ENCODE measurements at regions not wholly inside any gene's neighbourhood (a gene's known extent, or its start where the extent isn't known, plus 50 kb on each side); places are given as distances from the start of the nearest gene placed in this dataset.

DNA sequence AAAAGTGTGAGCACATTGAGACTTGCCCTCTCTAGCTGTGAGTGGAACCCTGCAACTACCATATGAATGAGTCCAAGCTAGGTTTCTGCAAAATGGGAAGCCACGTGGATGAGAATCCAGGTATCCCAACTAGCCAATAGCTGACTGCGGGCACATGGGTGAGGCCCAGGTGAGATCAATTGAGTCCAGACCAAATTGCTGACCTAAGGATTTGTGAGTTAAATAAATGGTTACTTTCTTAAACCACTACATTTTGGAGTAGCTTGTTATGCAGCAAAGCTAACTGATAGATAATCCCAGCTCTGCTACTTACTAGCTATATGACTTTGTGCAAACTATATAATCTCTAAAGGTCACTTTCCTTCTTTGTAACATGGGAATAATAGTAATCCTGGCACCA, 150.3 kb upstream of the LCORL start:
- Mint-ChIP-seq H3K36me3 (ENCODE audit: insufficient read depth in 1 of 3, low read depth in 3 of 3) (no peaks in the 10 kb centered on the region), H3K27ac (no peak overlapping the region), H3K9me3 (peaks cover 0 to 3% of the 10 kb centered on the region in 2 experiments; a peak in 1 of 5 replicates), H3K4me1 (peaks cover 0 to 5% of the 10 kb centered on the region in 2 experiments; a peak in 2 of 4 replicates), H3K27me3 (ENCODE audit: low read depth) (no peaks in the 10 kb centered on the region), H3K4me3 (no peak overlapping the region)
- no peak overlapping the region for H3K56ac ChIP-seq (ENCODE audit: insufficient read length, low read depth, low read length)
- no peak overlapping the region for H2AFZ ChIP-seq (ENCODE audit: low read length)
- no peak overlapping the region for H2BK12ac ChIP-seq (ENCODE audit: insufficient read length, low read depth, low read length)
- no peak overlapping the region for H2BK15ac ChIP-seq (ENCODE audit: low read depth, low read length)
- no peak overlapping the region for H4K8ac ChIP-seq (replicated peaks; ENCODE audit: insufficient read length, low read depth, low read length)
- H2BK5ac ChIP-seq (ENCODE audit: insufficient read length, low read length): no peak overlapping the region
- H3K27ac ChIP-seq (ENCODE audit: insufficient read length, low read depth, low read length): no peak overlapping the region
- no peaks in the 10 kb centered on the region for H3K27me3 ChIP-seq (ENCODE audit: insufficient read depth, low read length)
- H3K23me2 ChIP-seq (ENCODE audit: insufficient read length, low read depth, low read length, poor library complexity, severe bottlenecking): no peaks in the 10 kb centered on the region
- no peak overlapping the region for H3K23ac ChIP-seq (ENCODE audit: insufficient read length, low read depth, low read length)
- no CpG with 5 or more reads among the region's 2 CpGs for WGBS (ENCODE audit: extremely low coverage, insufficient read length, low lambda C conversion rate)
- H3K9ac ChIP-seq (ENCODE audit: extremely low read depth, insufficient read length, low read length): no peak overlapping the region
- DNase-seq: no peak
- TF ChIP-seq, protein P1, sequence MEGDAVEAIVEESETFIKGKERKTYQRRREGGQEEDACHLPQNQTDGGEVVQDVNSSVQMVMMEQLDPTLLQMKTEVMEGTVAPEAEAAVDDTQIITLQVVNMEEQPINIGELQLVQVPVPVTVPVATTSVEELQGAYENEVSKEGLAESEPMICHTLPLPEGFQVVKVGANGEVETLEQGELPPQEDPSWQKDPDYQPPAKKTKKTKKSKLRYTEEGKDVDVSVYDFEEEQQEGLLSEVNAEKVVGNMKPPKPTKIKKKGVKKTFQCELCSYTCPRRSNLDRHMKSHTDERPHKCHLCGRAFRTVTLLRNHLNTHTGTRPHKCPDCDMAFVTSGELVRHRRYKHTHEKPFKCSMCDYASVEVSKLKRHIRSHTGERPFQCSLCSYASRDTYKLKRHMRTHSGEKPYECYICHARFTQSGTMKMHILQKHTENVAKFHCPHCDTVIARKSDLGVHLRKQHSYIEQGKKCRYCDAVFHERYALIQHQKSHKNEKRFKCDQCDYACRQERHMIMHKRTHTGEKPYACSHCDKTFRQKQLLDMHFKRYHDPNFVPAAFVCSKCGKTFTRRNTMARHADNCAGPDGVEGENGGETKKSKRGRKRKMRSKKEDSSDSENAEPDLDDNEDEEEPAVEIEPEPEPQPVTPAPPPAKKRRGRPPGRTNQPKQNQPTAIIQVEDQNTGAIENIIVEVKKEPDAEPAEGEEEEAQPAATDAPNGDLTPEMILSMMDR (conservative IDR thresholded peaks at IDR 0.05): no peak
- H4K20me1 ChIP-seq (ENCODE audit: control insufficient read depth, insufficient read depth, insufficient read length): no peaks in the 10 kb centered on the region
- no peak overlapping the region for H2BK120ac ChIP-seq (ENCODE audit: low read depth, low read length, poor library complexity, severe bottlenecking)
- no peaks in the 10 kb centered on the region for H3K9me3 ChIP-seq (ENCODE audit: control insufficient read depth, low read depth, low read length)
- no peak overlapping the region for H4K5ac ChIP-seq (ENCODE audit: insufficient read length, low read depth, low read length)
- no peak overlapping the region for H3K4me2 ChIP-seq (ENCODE audit: insufficient read depth, insufficient read length, low read length)
- no peak overlapping the region for H3K18ac ChIP-seq (ENCODE audit: insufficient read length, low read depth, low read length)
- no peak overlapping the region for H4K91ac ChIP-seq (ENCODE audit: insufficient read length, low read depth, low read length)
- no peak overlapping the region for H2BK20ac ChIP-seq (ENCODE audit: low read depth, low read length, poor library complexity, severe bottlenecking)
- no peak overlapping the region for H3T11ph ChIP-seq (ENCODE audit: low read length)
- no peaks in the 10 kb centered on the region for H3K79me2 ChIP-seq (ENCODE audit: insufficient read depth, low read length)
- H3K14ac ChIP-seq (ENCODE audit: insufficient read depth, low read length): no peak overlapping the region
- no peak overlapping the region for H2AK5ac ChIP-seq (ENCODE audit: insufficient read length, low read length)
- H3K4ac ChIP-seq (ENCODE audit: low read depth, low read length): no peak overlapping the region
- no peaks in the 10 kb centered on the region for H3K79me1 ChIP-seq (ENCODE audit: insufficient read depth, low read depth, low read length, poor library complexity, severe bottlenecking)
- H3K4me1 ChIP-seq (ENCODE audit: insufficient read depth, low read length): no peaks in the 10 kb centered on the region
